ENCODE measurements at regions not wholly inside any gene's neighbourhood (a gene's known extent, or its start where the extent isn't known, plus 50 kb on each side); places are given as distances from the start of the nearest gene placed in this dataset.

DNA sequence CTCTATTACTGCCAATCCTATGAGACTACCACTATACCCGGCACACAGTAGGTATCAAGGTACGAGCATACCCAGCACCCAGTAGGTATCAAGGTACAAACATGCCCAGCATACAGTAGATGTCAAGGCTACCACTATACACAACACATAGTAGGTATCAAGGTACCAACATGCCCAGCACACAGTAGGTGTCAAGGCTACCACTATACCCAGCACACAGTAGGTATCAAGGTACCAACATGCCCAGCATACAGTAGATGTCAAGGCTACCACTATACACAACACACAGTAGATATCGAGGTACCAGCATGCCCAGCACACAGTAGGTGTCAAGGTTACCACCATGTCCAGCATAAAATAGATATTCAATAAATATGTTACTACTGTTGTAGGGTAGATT is 98.4 kb downstream of the C1orf94 start:
- no peaks in the 10 kb centered on the region for H3K27me3 ChIP-seq (ENCODE audit: control insufficient read depth in 4 of 4, insufficient read depth in 4 of 4, low read length in 3 of 4)
- DNase-seq (ENCODE audit: low spot score): no peak
- no peak overlapping the region for H3K9ac ChIP-seq (ENCODE audit: low read depth in 1 of 2, low read length in 2 of 2)
- H3K27ac ChIP-seq (ENCODE audit: low read depth in 1 of 2, low read length in 2 of 2): no peak overlapping the region
- TF ChIP-seq HNF4A (conservative IDR thresholded peaks at IDR 0.05) (no peak), FOXA1 (IDR thresholded peaks at IDR 0.05) (no peak), FOXA2 (IDR thresholded peaks at IDR 0.05) (no peak), JUND (IDR thresholded peaks at IDR 0.05) (no peak), RXRA (IDR thresholded peaks at IDR 0.05) (no peak), SP1 (IDR thresholded peaks at IDR 0.05) (no peak), TAF1 (conservative IDR thresholded peaks at IDR 0.05) (no peak), EGR1 (IDR thresholded peaks at IDR 0.05; ENCODE audit: low read depth in 2 of 2) (no peak), HNF4G (IDR thresholded peaks at IDR 0.05) (no peak), YY1 (IDR thresholded peaks at IDR 0.05) (no peak), RAD21 (IDR thresholded peaks at IDR 0.05) (no peak), NR2F2 (IDR thresholded peaks at IDR 0.05) (no peak), GABPA (IDR thresholded peaks at IDR 0.05 in 1 of 2, conservative IDR thresholded peaks at IDR 0.05 in 1 of 2) (no peak)
- TF ChIP-seq, protein P1, sequence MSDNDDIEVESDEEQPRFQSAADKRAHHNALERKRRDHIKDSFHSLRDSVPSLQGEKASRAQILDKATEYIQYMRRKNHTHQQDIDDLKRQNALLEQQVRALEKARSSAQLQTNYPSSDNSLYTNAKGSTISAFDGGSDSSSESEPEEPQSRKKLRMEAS (IDR thresholded peaks at IDR 0.05): no peak
- TF ChIP-seq, protein P2, sequence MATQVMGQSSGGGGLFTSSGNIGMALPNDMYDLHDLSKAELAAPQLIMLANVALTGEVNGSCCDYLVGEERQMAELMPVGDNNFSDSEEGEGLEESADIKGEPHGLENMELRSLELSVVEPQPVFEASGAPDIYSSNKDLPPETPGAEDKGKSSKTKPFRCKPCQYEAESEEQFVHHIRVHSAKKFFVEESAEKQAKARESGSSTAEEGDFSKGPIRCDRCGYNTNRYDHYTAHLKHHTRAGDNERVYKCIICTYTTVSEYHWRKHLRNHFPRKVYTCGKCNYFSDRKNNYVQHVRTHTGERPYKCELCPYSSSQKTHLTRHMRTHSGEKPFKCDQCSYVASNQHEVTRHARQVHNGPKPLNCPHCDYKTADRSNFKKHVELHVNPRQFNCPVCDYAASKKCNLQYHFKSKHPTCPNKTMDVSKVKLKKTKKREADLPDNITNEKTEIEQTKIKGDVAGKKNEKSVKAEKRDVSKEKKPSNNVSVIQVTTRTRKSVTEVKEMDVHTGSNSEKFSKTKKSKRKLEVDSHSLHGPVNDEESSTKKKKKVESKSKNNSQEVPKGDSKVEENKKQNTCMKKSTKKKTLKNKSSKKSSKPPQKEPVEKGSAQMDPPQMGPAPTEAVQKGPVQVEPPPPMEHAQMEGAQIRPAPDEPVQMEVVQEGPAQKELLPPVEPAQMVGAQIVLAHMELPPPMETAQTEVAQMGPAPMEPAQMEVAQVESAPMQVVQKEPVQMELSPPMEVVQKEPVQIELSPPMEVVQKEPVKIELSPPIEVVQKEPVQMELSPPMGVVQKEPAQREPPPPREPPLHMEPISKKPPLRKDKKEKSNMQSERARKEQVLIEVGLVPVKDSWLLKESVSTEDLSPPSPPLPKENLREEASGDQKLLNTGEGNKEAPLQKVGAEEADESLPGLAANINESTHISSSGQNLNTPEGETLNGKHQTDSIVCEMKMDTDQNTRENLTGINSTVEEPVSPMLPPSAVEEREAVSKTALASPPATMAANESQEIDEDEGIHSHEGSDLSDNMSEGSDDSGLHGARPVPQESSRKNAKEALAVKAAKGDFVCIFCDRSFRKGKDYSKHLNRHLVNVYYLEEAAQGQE (IDR thresholded peaks at IDR 0.05): no peak
- TF ChIP-seq, protein P3, sequence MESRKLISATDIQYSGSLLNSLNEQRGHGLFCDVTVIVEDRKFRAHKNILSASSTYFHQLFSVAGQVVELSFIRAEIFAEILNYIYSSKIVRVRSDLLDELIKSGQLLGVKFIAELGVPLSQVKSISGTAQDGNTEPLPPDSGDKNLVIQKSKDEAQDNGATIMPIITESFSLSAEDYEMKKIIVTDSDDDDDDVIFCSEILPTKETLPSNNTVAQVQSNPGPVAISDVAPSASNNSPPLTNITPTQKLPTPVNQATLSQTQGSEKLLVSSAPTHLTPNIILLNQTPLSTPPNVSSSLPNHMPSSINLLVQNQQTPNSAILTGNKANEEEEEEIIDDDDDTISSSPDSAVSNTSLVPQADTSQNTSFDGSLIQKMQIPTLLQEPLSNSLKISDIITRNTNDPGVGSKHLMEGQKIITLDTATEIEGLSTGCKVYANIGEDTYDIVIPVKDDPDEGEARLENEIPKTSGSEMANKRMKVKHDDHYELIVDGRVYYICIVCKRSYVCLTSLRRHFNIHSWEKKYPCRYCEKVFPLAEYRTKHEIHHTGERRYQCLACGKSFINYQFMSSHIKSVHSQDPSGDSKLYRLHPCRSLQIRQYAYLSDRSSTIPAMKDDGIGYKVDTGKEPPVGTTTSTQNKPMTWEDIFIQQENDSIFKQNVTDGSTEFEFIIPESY (IDR thresholded peaks at IDR 0.05): no peak
- TF ChIP-seq, protein P4, sequence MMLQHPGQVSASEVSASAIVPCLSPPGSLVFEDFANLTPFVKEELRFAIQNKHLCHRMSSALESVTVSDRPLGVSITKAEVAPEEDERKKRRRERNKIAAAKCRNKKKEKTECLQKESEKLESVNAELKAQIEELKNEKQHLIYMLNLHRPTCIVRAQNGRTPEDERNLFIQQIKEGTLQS (IDR thresholded peaks at IDR 0.05): no peak
- no peaks in the 10 kb centered on the region for H3K36me3 ChIP-seq (ENCODE audit: control insufficient read depth in 4 of 4, insufficient read depth in 3 of 4, low read depth in 1 of 4, low read length in 3 of 4)
- H3K4me1 ChIP-seq (ENCODE audit: control insufficient read depth in 4 of 4, insufficient read depth in 4 of 4, low read length in 3 of 4): no peaks in the 10 kb centered on the region
- WGBS: 81% methylated on average over 3 of the region's 3 CpGs
- H3K4me3 ChIP-seq (ENCODE audit: low read depth in 1 of 3, low read length in 3 of 3): no peak overlapping the region
- no peaks in the 10 kb centered on the region for H3K9me3 ChIP-seq (ENCODE audit: control insufficient read depth in 4 of 4, low read length in 3 of 4)

DNA sequence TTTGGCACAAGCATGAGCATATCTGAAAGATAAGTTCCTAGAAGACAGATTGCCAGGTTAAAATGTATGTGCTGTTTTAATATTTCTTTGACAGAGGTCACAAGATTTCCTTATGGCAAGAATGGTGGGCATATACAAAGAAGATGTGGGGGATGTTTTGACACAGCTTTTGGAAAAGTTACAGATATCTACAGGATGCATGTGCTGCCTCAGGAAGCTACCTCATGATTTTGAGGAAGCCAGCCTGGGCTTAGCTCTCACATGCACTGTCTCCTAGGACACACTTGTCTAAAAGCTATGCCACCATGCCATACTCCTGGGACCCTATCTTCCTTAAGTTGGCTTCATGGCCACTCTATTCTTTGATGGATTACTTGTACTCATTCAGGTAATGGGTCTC is 99.9 kb downstream of the C1orf94 start:
- H3K4me1 ChIP-seq (ENCODE audit: control insufficient read depth in 4 of 4, insufficient read depth in 4 of 4, low read length in 3 of 4): no peaks in the 10 kb centered on the region
- TF ChIP-seq HNF4A (conservative IDR thresholded peaks at IDR 0.05) (no peak), FOXA1 (IDR thresholded peaks at IDR 0.05) (no peak), YY1 (IDR thresholded peaks at IDR 0.05) (no peak)
- TF ChIP-seq, protein P5, sequence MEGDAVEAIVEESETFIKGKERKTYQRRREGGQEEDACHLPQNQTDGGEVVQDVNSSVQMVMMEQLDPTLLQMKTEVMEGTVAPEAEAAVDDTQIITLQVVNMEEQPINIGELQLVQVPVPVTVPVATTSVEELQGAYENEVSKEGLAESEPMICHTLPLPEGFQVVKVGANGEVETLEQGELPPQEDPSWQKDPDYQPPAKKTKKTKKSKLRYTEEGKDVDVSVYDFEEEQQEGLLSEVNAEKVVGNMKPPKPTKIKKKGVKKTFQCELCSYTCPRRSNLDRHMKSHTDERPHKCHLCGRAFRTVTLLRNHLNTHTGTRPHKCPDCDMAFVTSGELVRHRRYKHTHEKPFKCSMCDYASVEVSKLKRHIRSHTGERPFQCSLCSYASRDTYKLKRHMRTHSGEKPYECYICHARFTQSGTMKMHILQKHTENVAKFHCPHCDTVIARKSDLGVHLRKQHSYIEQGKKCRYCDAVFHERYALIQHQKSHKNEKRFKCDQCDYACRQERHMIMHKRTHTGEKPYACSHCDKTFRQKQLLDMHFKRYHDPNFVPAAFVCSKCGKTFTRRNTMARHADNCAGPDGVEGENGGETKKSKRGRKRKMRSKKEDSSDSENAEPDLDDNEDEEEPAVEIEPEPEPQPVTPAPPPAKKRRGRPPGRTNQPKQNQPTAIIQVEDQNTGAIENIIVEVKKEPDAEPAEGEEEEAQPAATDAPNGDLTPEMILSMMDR (IDR thresholded peaks at IDR 0.05; ENCODE audit: low read depth, low read length, missing input control): no peak
- H3K27ac ChIP-seq (ENCODE audit: low read depth in 1 of 2, low read length in 2 of 2): no peak overlapping the region
- H3K4me3 ChIP-seq (ENCODE audit: low read depth in 1 of 3, low read length in 3 of 3): no peak overlapping the region
- H3K36me3 ChIP-seq (ENCODE audit: control insufficient read depth in 4 of 4, insufficient read depth in 3 of 4, low read depth in 1 of 4, low read length in 3 of 4): no peaks in the 10 kb centered on the region
- no peaks in the 10 kb centered on the region for H3K9me3 ChIP-seq (ENCODE audit: control insufficient read depth in 4 of 4, low read length in 3 of 4)
- H3K9ac ChIP-seq (ENCODE audit: low read depth in 1 of 2, low read length in 2 of 2): no peak overlapping the region
- DNase-seq (ENCODE audit: low spot score): no peak
- H3K27me3 ChIP-seq (ENCODE audit: control insufficient read depth in 4 of 4, insufficient read depth in 4 of 4, low read length in 3 of 4): no peaks in the 10 kb centered on the region

Measured in liver (tissue), 8 donors.